HL-60 (cell line): ENCODE measurements at regions not wholly inside any gene's neighbourhood (a gene's known extent, or its start where the extent isn't known, plus 50 kb on each side); places are given as distances from the start of the nearest gene placed in this dataset.

Experiments
- DNase-seq, 2 experiments: peaks; one replicate each; pipeline ENCODE4 v3.0.0-alpha.2; 2010 to 2020; ENCODE audit warnings: low read depth in 1 of 2, low spot score in 1 of 2
- H3K27ac ChIP-seq: fragments of 250-450 bp; sonication (Bioruptor Pico); replicated peaks from 2 replicates; pipeline ENCODE4 v1.5.1; 2020; ENCODE audit warnings: mild to moderate bottlenecking, moderate library complexity
- H3K27me3 ChIP-seq: fragments of 250-450 bp; sonication (Bioruptor Pico); 2 replicates; pipeline ENCODE4 v1.5.1; 2021; ENCODE audit warnings: mild to moderate bottlenecking, moderate library complexity; ENCODE audit not compliant: insufficient read depth, poor library complexity, severe bottlenecking
- H3K4me3 ChIP-seq: replicated peaks from 2 replicates; pipeline ENCODE4 v1.5.1; 2011; ENCODE audit warnings: mild to moderate bottlenecking, control low read depth, low read length; ENCODE audit not compliant: insufficient read depth
- CTCF ChIP-seq: IDR thresholded peaks from one replicate; pipeline ENCODE4 v1.5.1; 2011; ENCODE audit warnings: low read length, control low read depth, inconsistent platforms; ENCODE audit not compliant: insufficient read depth
- GABPA ChIP-seq: IDR thresholded peaks from 2 replicates; pipeline ENCODE4 v1.6.1; 2012; ENCODE audit warnings: low read depth
- POLR2AphosphoS5 ChIP-seq: IDR thresholded peaks from 2 replicates; pipeline ENCODE4 v1.6.1; 2012; ENCODE audit warnings: low read depth
- REST ChIP-seq: IDR thresholded peaks from 2 replicates; pipeline ENCODE4 v1.6.1; 2012; ENCODE audit warnings: low read depth; ENCODE audit not compliant: insufficient replicate concordance
- SPI1 ChIP-seq: IDR thresholded peaks from 2 replicates; pipeline ENCODE4 v1.6.1; 2012; ENCODE audit warnings: low read depth, mild to moderate bottlenecking, borderline replicate concordance

DNA sequence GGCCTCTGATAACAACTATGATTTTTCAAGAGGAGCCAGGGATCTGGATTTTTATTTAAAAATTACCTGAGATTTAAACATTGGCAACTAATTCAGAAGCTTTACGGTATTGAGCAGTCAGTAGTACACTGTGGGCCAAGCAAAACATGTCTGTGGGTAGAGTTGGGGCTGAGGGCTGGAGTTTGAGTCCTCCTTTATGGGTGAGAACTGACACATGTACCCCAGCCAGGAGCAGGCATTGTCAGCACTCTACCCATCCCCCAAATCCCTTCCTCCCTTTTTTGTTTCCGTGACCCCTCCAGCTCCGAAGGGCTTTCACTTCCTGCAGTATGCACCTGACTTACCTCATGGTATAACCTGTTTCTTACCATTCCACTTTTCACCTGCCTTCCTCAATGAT is 131.4 kb downstream of the SNX5 start:
- no peak overlapping the region for H3K27ac ChIP-seq
- no peak overlapping the region for H3K4me3 ChIP-seq
- TF ChIP-seq POLR2AphosphoS5 = no peak
- TF ChIP-seq REST = no peak
- no peak for TF ChIP-seq GABPA
- no peak for TF ChIP-seq CTCF
- TF ChIP-seq SPI1 = no peak
- no peaks in the 10 kb centered on the region for H3K27me3 ChIP-seq
- DNase-seq = no peak

DNA sequence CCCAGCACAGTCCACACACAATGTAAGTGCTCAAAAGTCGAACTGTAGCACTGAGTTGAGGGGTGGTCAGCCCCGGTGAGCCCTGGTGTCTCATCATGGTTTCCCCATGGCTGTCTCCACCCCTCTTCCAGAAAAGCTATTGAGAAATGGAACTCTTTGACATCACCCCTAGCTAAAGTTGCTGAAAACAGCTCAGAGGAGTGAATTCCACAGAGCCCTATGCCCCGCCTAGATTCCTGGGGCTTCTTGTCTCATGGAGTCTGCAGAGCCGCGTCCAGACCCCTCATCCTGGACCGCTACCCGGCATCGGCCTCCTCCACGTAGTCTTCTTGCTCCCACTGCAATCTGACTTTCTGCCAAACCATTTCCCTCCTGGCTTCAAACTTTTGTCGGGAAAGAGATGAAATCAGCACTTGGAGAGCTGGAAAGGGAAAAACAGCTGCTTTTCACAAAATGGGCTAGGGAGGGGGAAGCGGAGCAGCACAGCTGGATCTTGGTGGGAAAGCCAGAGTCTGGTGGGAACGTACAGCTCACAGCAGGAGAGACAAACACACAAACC is 132.2 kb downstream of the SNX5 start:
- DNase-seq = no peak
- no peak for TF ChIP-seq GABPA
- no peak for TF ChIP-seq SPI1
- no peak for TF ChIP-seq CTCF
- TF ChIP-seq POLR2AphosphoS5 = no peak
- TF ChIP-seq REST = no peak
- no peak overlapping the region for H3K4me3 ChIP-seq
- H3K27ac ChIP-seq = no peak overlapping the region
- no peaks in the 10 kb centered on the region for H3K27me3 ChIP-seq

- H3K27ac ChIP-seq = no peak overlapping the region
- H3K27me3 ChIP-seq = no peaks in the 10 kb centered on the region
- no peak overlapping the region for H3K4me3 ChIP-seq
- DNase-seq = no peak
- TF ChIP-seq POLR2AphosphoS5 (no peak), CTCF (no peak), REST (no peak), GABPA (no peak), SPI1 (no peak)
Measured at GRCh38 chr20:17835934-17836300, 132.7 kb downstream of the SNX5 start.
